Endothelial cell (in vitro differentiated cells): ENCODE measurements at regions not wholly inside any gene's neighbourhood (a gene's known extent, or its start where the extent isn't known, plus 50 kb on each side); places are given as distances from the start of the nearest gene placed in this dataset.
A peak's percentile ranks its signal among the peaks of the same experiment; 100 is the strongest.

ENCODE experiments used
- DNase-seq: peaks from one replicate; pipeline ENCODE4 v3.0.0; 2021; ENCODE audit warnings: low spot score
- H3K27ac Mint-ChIP-seq: one replicate; pipeline ENCODE4 v1.8.0; 2021; ENCODE audit warnings: mixed read lengths, inconsistent platforms; ENCODE audit not compliant: unreplicated experiment
- H3K27me3 Mint-ChIP-seq: one replicate; pipeline ENCODE4 v1.8.0; 2021; ENCODE audit warnings: mild to moderate bottlenecking, moderate library complexity, mixed read lengths, inconsistent platforms; ENCODE audit not compliant: unreplicated experiment
- H3K36me3 Mint-ChIP-seq: one replicate; pipeline ENCODE4 v1.8.0; 2021; ENCODE audit warnings: mild to moderate bottlenecking, low read depth, mixed read lengths, inconsistent platforms; ENCODE audit not compliant: unreplicated experiment
- H3K4me1 Mint-ChIP-seq: one replicate; pipeline ENCODE4 v1.8.0; 2021; ENCODE audit warnings: mild to moderate bottlenecking, mixed read lengths, inconsistent platforms; ENCODE audit not compliant: unreplicated experiment
- H3K4me3 Mint-ChIP-seq: one replicate; pipeline ENCODE4 v1.8.0; 2021; ENCODE audit warnings: mild to moderate bottlenecking, mixed read lengths, inconsistent platforms; ENCODE audit not compliant: unreplicated experiment
- H3K9me3 Mint-ChIP-seq: one replicate; pipeline ENCODE4 v1.8.0; 2021; ENCODE audit warnings: mixed read lengths, inconsistent platforms; ENCODE audit not compliant: unreplicated experiment
- TF ChIP-seq, protein P1 (sequence below): fragments of 200-600 bp; sonication (generic); IDR thresholded peaks from one replicate; pipeline ENCODE4 v1.5.0; 2021; ENCODE audit warnings: antibody characterized with exemption; ENCODE audit not compliant: unreplicated experiment

DNA sequence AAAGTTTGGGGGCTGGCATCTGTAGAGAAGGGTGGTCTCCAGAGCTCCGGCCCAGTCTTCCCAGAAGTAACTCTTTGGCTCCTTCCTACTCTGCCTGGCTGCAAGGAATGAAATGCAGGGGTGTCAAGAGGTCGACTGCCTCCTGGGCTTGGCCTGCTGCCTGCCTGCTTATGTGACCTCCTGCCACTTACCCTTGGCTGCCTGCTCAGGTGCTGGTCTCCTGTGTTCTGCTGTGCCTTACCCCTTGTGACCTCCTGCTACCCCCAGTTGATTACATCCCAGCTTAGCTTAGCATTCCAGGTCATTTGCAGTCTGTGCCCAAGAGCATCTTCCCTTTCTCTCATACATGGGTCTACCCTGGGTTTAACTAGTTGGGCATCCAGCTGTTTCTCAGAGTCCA is 180.2 kb downstream of the PTPN20 start:
- DNase-seq: no peak
- no peaks in the 10 kb centered on the region for H3K9me3 Mint-ChIP-seq
- H3K27ac Mint-ChIP-seq: no peak overlapping the region
- TF ChIP-seq, protein P1, sequence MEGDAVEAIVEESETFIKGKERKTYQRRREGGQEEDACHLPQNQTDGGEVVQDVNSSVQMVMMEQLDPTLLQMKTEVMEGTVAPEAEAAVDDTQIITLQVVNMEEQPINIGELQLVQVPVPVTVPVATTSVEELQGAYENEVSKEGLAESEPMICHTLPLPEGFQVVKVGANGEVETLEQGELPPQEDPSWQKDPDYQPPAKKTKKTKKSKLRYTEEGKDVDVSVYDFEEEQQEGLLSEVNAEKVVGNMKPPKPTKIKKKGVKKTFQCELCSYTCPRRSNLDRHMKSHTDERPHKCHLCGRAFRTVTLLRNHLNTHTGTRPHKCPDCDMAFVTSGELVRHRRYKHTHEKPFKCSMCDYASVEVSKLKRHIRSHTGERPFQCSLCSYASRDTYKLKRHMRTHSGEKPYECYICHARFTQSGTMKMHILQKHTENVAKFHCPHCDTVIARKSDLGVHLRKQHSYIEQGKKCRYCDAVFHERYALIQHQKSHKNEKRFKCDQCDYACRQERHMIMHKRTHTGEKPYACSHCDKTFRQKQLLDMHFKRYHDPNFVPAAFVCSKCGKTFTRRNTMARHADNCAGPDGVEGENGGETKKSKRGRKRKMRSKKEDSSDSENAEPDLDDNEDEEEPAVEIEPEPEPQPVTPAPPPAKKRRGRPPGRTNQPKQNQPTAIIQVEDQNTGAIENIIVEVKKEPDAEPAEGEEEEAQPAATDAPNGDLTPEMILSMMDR: no peak
- peaks cover 12% of the 10 kb centered on the region for H3K27me3 Mint-ChIP-seq
- H3K4me1 Mint-ChIP-seq: no peaks in the 10 kb centered on the region
- peaks cover 3% of the 10 kb centered on the region for H3K36me3 Mint-ChIP-seq
- H3K4me3 Mint-ChIP-seq: no peak overlapping the region

GRCh38 chr10:47092376-47092775 is 181.1 kb downstream of the PTPN20 start:
- no peaks in the 10 kb centered on the region for H3K9me3 Mint-ChIP-seq
- no peak overlapping the region for H3K27ac Mint-ChIP-seq
- H3K4me3 Mint-ChIP-seq: no peak overlapping the region
- peaks cover 12% of the 10 kb centered on the region for H3K27me3 Mint-ChIP-seq
- peaks cover 3% of the 10 kb centered on the region for H3K36me3 Mint-ChIP-seq
- no peaks in the 10 kb centered on the region for H3K4me1 Mint-ChIP-seq
- no peak for DNase-seq
- TF ChIP-seq, protein P1: no peak

- Mint-ChIP-seq H3K36me3 (peaks cover 3% of the 10 kb centered on the region), H3K9me3 (no peaks in the 10 kb centered on the region), H3K27ac (no peak overlapping the region), H3K27me3 (peaks cover 12% of the 10 kb centered on the region), H3K4me1 (no peaks in the 10 kb centered on the region), H3K4me3 (no peak overlapping the region)
- TF ChIP-seq, protein P1: no peak
- no peak for DNase-seq
Measured at GRCh38 chr10:47092831-47093230, 181.6 kb downstream of the PTPN20 start.

DNA sequence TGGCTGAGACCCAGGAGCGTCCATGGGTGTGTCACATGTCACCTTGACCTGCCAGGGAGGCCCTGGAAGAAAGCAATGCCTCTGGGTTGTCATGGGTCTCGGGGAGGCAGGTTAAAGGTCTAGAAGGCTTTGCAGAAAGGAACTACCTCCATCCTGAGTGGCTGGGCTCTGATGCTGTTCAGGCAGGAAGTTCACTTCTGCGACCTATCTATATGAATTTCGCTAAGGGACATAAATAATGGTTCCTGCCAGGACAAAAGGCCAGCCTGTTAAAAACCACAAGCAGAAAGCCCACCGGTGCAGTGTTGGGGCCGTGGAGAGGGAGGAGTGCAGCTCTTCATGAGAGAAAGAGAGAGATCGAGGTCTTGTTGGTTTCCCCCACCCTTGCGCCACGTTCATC is 182.9 kb downstream of the PTPN20 start:
- peaks cover 3% of the 10 kb centered on the region for H3K36me3 Mint-ChIP-seq
- H3K4me3 Mint-ChIP-seq: no peak overlapping the region
- no peaks in the 10 kb centered on the region for H3K9me3 Mint-ChIP-seq
- TF ChIP-seq, protein P1: no peak
- no peak for DNase-seq
- no peaks in the 10 kb centered on the region for H3K4me1 Mint-ChIP-seq
- peaks cover 11% of the 10 kb centered on the region for H3K27me3 Mint-ChIP-seq
- peak overlapping the region; percentile 15 for H3K27ac Mint-ChIP-seq

- Mint-ChIP-seq H3K27me3 (peaks cover 10% of the 10 kb centered on the region), H3K4me3 (no peak overlapping the region), H3K4me1 (no peaks in the 10 kb centered on the region), H3K36me3 (peaks cover 3% of the 10 kb centered on the region), H3K27ac (no peak overlapping the region), H3K9me3 (no peaks in the 10 kb centered on the region)
- no peak for DNase-seq
- TF ChIP-seq, protein P1: no peak
Measured at GRCh38 chr10:47094636-47095035, 183.4 kb downstream of the PTPN20 start.
